Urinary bladder (tissue), 3 donors: ENCODE measurements at regions not wholly inside any gene's neighbourhood (a gene's known extent, or its start where the extent isn't known, plus 50 kb on each side); places are given as distances from the start of the nearest gene placed in this dataset.

Experiments used
- DNase-seq: peaks from one replicate; pipeline ENCODE4 v3.0.0-alpha.2; 2015; ENCODE audit errors: extremely low spot score
- H3K27ac ChIP-seq: one replicate; pipeline ENCODE4 v1.5.1; 2013; ENCODE audit warnings: low read depth, mild to moderate bottlenecking, moderate library complexity
- H3K36me3 ChIP-seq: one replicate; pipeline ENCODE4 v1.6.1; 2013; ENCODE audit warnings: mild to moderate bottlenecking, moderate library complexity; ENCODE audit not compliant: insufficient read depth
- H3K4me1 ChIP-seq: one replicate; pipeline ENCODE4 v1.6.1; 2013; ENCODE audit warnings: mild to moderate bottlenecking, moderate library complexity; ENCODE audit not compliant: insufficient read depth
- H3K4me3 ChIP-seq: one replicate; pipeline ENCODE4 v1.5.1; 2013; ENCODE audit warnings: low read depth, low read length
- WGBS: extraction: QIAGEN DNeasy Blood & Tissue Kit; methylation state at CpG from one replicate; pipeline ENCODE4 v1.1.7; 2013; 5-methylcytosine and 5-hydroxymethylcytosine counted together
- donor health status: healthy with polysubstance abuse.
- donor health status: healthy.

GRCh38 chr3:40912461-40912860 lies 286.8 kb upstream of the CTNNB1 start:
- 90% methylated on average over 4 of the region's 4 CpGs for WGBS
- no peaks in the 10 kb centered on the region for H3K36me3 ChIP-seq
- H3K4me1 ChIP-seq, result no peaks in the 10 kb centered on the region
- DNase-seq, result no peak
- H3K4me3 ChIP-seq, result no peak overlapping the region
- no peak overlapping the region for H3K27ac ChIP-seq

- no peak overlapping the region for H3K4me3 ChIP-seq
- no peak for DNase-seq
- H3K27ac ChIP-seq, result no peak overlapping the region
- 78% methylated on average over 4 of the region's 4 CpGs for WGBS
- no peaks in the 10 kb centered on the region for H3K4me1 ChIP-seq
- no peaks in the 10 kb centered on the region for H3K36me3 ChIP-seq
Observed at GRCh38 chr3:40913192-40913591, 286.1 kb upstream of the CTNNB1 start.

GRCh38 chr3:40913641-40914040 lies 285.7 kb upstream of the CTNNB1 start:
- 83% methylated on average over 2 of the region's 2 CpGs for WGBS
- Histone ChIP-seq H3K4me3 (no peak overlapping the region), H3K4me1 (no peaks in the 10 kb centered on the region), H3K36me3 (no peaks in the 10 kb centered on the region), H3K27ac (no peak overlapping the region)
- no peak for DNase-seq

GRCh38 chr3:40914475-40914874 lies 284.8 kb upstream of the CTNNB1 start:
- no peak for DNase-seq
- Histone ChIP-seq H3K4me3 (no peak overlapping the region), H3K27ac (no peak overlapping the region), H3K36me3 (no peaks in the 10 kb centered on the region), H3K4me1 (no peaks in the 10 kb centered on the region)
- WGBS, result 82% methylated on average over 2 of the region's 2 CpGs

- H3K36me3 ChIP-seq, result no peaks in the 10 kb centered on the region
- H3K4me3 ChIP-seq, result no peak overlapping the region
- DNase-seq, result no peak
- H3K27ac ChIP-seq, result no peak overlapping the region
- no peaks in the 10 kb centered on the region for H3K4me1 ChIP-seq
- WGBS, result 82% methylated on average over 6 of the region's 6 CpGs
Observed at GRCh38 chr3:40915346-40915865, 283.9 kb upstream of the CTNNB1 start.

- no peaks in the 10 kb centered on the region for H3K4me1 ChIP-seq
- WGBS, result 42% methylated on average over 2 of the region's 2 CpGs
- H3K27ac ChIP-seq, result no peak overlapping the region
- no peaks in the 10 kb centered on the region for H3K36me3 ChIP-seq
- no peak overlapping the region for H3K4me3 ChIP-seq
- no peak for DNase-seq
Observed at GRCh38 chr3:40920041-40920440, 279.3 kb upstream of the CTNNB1 start.

GRCh38 chr3:40921251-40921650 lies 278.1 kb upstream of the CTNNB1 start:
- no peak for DNase-seq
- H3K4me3 ChIP-seq, result no peak overlapping the region
- no peak overlapping the region for H3K27ac ChIP-seq
- 87% methylated on average over 3 of the region's 3 CpGs for WGBS
- no peaks in the 10 kb centered on the region for H3K36me3 ChIP-seq
- H3K4me1 ChIP-seq, result no peaks in the 10 kb centered on the region

- 93% methylated on average over 4 of the region's 4 CpGs for WGBS
- Histone ChIP-seq H3K36me3 (no peaks in the 10 kb centered on the region), H3K4me3 (no peak overlapping the region), H3K4me1 (no peaks in the 10 kb centered on the region), H3K27ac (no peak overlapping the region)
- DNase-seq, result no peak
Observed at GRCh38 chr3:40923143-40923542, 276.2 kb upstream of the CTNNB1 start.

- WGBS, result 96% methylated on average over 4 of the region's 4 CpGs
- Histone ChIP-seq H3K4me3 (no peak overlapping the region), H3K36me3 (no peaks in the 10 kb centered on the region), H3K27ac (no peak overlapping the region), H3K4me1 (no peaks in the 10 kb centered on the region)
- no peak for DNase-seq
Observed at GRCh38 chr3:40923651-40924050, 275.7 kb upstream of the CTNNB1 start.

- H3K27ac ChIP-seq, result no peak overlapping the region
- DNase-seq, result no peak
- H3K36me3 ChIP-seq, result no peaks in the 10 kb centered on the region
- WGBS, result 59% methylated on average over 3 of the region's 3 CpGs
- H3K4me3 ChIP-seq, result no peak overlapping the region
- no peaks in the 10 kb centered on the region for H3K4me1 ChIP-seq
Observed at GRCh38 chr3:40924559-40925141, 274.7 kb upstream of the CTNNB1 start.

- H3K4me3 ChIP-seq, result no peak overlapping the region
- no peak overlapping the region for H3K27ac ChIP-seq
- no peaks in the 10 kb centered on the region for H3K36me3 ChIP-seq
- H3K4me1 ChIP-seq, result no peaks in the 10 kb centered on the region
- DNase-seq, result no peak
- 80% methylated on average over 3 of the region's 3 CpGs for WGBS
Observed at GRCh38 chr3:40925231-40925630, 274.1 kb upstream of the CTNNB1 start.

GRCh38 chr3:40930131-40930538 lies 269.2 kb upstream of the CTNNB1 start:
- H3K4me1 ChIP-seq, result no peaks in the 10 kb centered on the region
- H3K4me3 ChIP-seq, result no peak overlapping the region
- DNase-seq, result no peak
- H3K36me3 ChIP-seq, result no peaks in the 10 kb centered on the region
- H3K27ac ChIP-seq, result no peak overlapping the region

GRCh38 chr3:40930756-40931155 lies 268.5 kb upstream of the CTNNB1 start:
- no peaks in the 10 kb centered on the region for H3K4me1 ChIP-seq
- no peak overlapping the region for H3K4me3 ChIP-seq
- H3K27ac ChIP-seq, result no peak overlapping the region
- H3K36me3 ChIP-seq, result no peaks in the 10 kb centered on the region
- DNase-seq, result no peak

- no peak overlapping the region for H3K27ac ChIP-seq
Observed at GRCh38 chr3:40938591-40938990, 260.7 kb upstream of the CTNNB1 start.

More at GRCh38 chr3:40938591-40938990, 260.7 kb upstream of the CTNNB1 start:
- no peaks in the 10 kb centered on the region for H3K36me3 ChIP-seq
- 63% methylated on average over 3 of the region's 3 CpGs for WGBS
- no peak for DNase-seq
- H3K4me1 ChIP-seq, result no peaks in the 10 kb centered on the region
- no peak overlapping the region for H3K4me3 ChIP-seq
